Tibial artery (tissue), 4 donors: ENCODE measurements at regions not wholly inside any gene's neighbourhood (a gene's known extent, or its start where the extent isn't known, plus 50 kb on each side); places are given as distances from the start of the nearest gene placed in this dataset.

Experiments used
- DNase-seq, 2 donors: peaks; one replicate each; pipeline ENCODE4 v3.0.0-alpha.2; 2019
- H3K27ac ChIP-seq, 2 donors: fragments of 200-600 bp; sonication (generic) in 1 of 2; 1 replicate in 1 of 2; 2 replicates in 1 of 2; pipeline ENCODE4 v1.5.1; 2018 to 2019; ENCODE audit warnings: mild to moderate bottlenecking in 1 of 2
- H3K27me3 ChIP-seq, 2 donors: fragments of 200-600 bp; sonication (generic) in 1 of 2; one replicate each; pipeline versions ENCODE4 v1.5.1 to v1.6.0; 2016 to 2019
- H3K36me3 ChIP-seq, 3 donors: fragments of 200-600 bp; sonication (generic) in 2 of 3; one replicate each; pipeline ENCODE4 v1.5.1; 2016 to 2019; ENCODE audit warnings: mild to moderate bottlenecking in 2 of 3
- H3K4me1 ChIP-seq, 4 donors: fragments of 200-600 bp; sonication (generic) in 2 of 4; 1 replicate in 3 of 4; 2 replicates in 1 of 4; pipeline ENCODE4 v1.5.1; 2016 to 2019
- H3K4me3 ChIP-seq, 2 donors: fragments of 200-600 bp; sonication (generic) in 1 of 2; 1 replicate in 1 of 2; 2 replicates in 1 of 2; pipeline ENCODE4 v1.5.1; 2018 to 2019; ENCODE audit warnings: mild to moderate bottlenecking in 2 of 2
- H3K9me3 ChIP-seq, 3 donors: fragments of 200-600 bp; sonication (generic) in 1 of 3; one replicate each; pipeline ENCODE4 v1.5.1; 2016 to 2019
- intact Hi-C: fragments of 100-400 bp; cut with DNase I; formaldehyde crosslinking; loops from one replicate; pipeline ENCODE4 v1.15.0; 2023; ENCODE audit warnings: low total_unique reads
- TF ChIP-seq, protein P1 (sequence below), 2 experiments: fragments of 200-600 bp in 1 of 2; fragments of 450-650 bp in 1 of 2; IDR thresholded peaks; one replicate each; pipeline ENCODE4 v1.5.1; 2017 to 2019; ENCODE audit warnings: antibody characterized with exemption in 2 of 2, mild to moderate bottlenecking in 1 of 2, moderate library complexity in 1 of 2

- Histone ChIP-seq H3K27ac (no peak overlapping the region), H3K4me3 (no peak overlapping the region), H3K27me3 (peaks cover 0 to 2% of the 10 kb centered on the region in 2 donors), H3K4me1 (peaks cover 0 to 9% (median 4%) of the 10 kb centered on the region in 4 donors), H3K36me3 (no peaks in the 10 kb centered on the region), H3K9me3 (no peaks in the 10 kb centered on the region)
- TF ChIP-seq, protein P1, sequence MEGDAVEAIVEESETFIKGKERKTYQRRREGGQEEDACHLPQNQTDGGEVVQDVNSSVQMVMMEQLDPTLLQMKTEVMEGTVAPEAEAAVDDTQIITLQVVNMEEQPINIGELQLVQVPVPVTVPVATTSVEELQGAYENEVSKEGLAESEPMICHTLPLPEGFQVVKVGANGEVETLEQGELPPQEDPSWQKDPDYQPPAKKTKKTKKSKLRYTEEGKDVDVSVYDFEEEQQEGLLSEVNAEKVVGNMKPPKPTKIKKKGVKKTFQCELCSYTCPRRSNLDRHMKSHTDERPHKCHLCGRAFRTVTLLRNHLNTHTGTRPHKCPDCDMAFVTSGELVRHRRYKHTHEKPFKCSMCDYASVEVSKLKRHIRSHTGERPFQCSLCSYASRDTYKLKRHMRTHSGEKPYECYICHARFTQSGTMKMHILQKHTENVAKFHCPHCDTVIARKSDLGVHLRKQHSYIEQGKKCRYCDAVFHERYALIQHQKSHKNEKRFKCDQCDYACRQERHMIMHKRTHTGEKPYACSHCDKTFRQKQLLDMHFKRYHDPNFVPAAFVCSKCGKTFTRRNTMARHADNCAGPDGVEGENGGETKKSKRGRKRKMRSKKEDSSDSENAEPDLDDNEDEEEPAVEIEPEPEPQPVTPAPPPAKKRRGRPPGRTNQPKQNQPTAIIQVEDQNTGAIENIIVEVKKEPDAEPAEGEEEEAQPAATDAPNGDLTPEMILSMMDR (IDR thresholded peaks at IDR 0.05) = no peak
- intact Hi-C loops = no loop called here
- no peak for DNase-seq
Measured at GRCh38 chr3:23747841-23748240, 57.9 kb upstream of the UBE2E1 start.

DNA sequence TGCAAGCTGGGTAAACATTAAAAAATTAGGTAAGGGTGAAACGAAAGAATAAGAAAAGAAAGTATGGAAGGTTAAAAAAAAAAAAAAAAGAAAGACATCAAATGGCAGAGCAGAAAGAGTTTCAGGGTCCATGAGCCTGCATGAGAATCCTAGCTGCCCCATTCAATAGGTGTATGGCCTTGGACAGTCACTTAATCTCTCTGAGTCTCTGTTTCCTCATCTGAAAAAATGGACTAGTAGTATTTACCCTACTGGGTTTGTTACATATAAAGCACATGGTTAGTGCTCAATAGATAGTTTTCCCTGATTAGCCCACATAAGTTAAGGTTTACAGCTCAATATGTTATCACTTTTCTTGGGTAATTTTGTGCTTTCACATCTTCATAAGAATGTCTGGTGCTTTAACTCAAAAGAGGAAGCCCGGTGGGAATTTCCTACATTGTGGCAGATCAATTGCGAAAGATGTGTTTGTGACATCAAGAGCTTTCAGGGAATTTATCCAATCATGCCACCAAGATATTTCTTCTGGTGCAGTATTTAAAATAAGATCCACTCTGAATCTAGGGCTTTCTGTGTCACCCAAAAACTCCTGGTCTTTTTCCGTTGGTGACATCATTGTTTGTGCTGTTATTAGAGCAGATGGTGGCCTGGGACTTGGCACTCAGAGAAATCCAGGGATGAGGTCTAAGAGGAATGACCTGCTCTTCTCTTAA lies 57.2 kb upstream of the UBE2E1 start:
- Histone ChIP-seq H3K27me3 (no peaks in the 10 kb centered on the region), H3K27ac (no peak overlapping the region), H3K36me3 (no peaks in the 10 kb centered on the region), H3K4me3 (no peak overlapping the region), H3K9me3 (no peaks in the 10 kb centered on the region), H3K4me1 (peaks cover 0 to 7% (median 4%) of the 10 kb centered on the region in 4 donors)
- DNase-seq = peak in 1 of 2 donors; percentile 54
- intact Hi-C loops = no loop called here
- TF ChIP-seq, protein P1 (IDR thresholded peaks at IDR 0.05) = no peak

- Histone ChIP-seq H3K27ac (no peak overlapping the region), H3K36me3 (no peaks in the 10 kb centered on the region), H3K4me3 (no peak overlapping the region), H3K9me3 (no peaks in the 10 kb centered on the region), H3K4me1 (peaks cover 0 to 7% (median 4%) of the 10 kb centered on the region in 4 donors), H3K27me3 (no peaks in the 10 kb centered on the region)
- intact Hi-C loops = no loop called here
- TF ChIP-seq, protein P1 (IDR thresholded peaks at IDR 0.05) = no peak
- DNase-seq = no peak
Measured at GRCh38 chr3:23749609-23750008, 56.1 kb upstream of the UBE2E1 start.

DNA sequence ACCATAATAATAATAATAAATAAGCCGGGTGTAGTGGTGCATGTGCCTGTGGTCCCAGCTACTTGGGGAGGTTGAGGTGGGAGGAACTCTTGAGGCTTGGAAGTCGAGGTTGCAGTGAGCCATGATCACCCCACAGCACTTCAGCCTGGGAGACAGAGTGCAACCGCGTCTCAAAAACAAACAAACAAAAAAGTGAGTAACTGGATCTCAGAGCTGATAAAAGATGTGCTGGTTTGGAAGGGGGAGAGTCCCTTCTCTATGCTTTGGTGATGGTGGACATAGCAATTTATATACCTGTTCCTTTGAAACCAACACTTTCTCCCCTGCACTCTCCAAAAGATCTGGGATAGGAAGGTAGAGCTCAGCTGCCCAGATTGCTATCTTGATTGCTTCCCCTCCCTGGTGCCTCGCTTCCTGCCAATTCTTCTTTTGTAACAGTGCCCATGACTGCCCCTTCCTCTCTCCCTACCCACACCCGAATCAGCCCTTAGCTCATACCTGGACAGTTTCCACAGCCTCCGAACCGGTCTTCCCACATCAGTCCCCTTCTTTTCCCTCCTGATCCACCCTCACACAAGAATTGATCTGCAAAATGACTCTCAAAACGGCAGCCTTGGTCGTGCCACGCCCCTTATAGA lies 55.1 kb upstream of the UBE2E1 start:
- Histone ChIP-seq H3K27ac (no peak overlapping the region), H3K4me3 (no peak overlapping the region), H3K27me3 (no peaks in the 10 kb centered on the region), H3K4me1 (peaks cover 0 to 7% (median 4%) of the 10 kb centered on the region in 4 donors), H3K36me3 (no peaks in the 10 kb centered on the region), H3K9me3 (no peaks in the 10 kb centered on the region)
- intact Hi-C loops = no loop called here
- TF ChIP-seq, protein P1 (IDR thresholded peaks at IDR 0.05) = no peak
- DNase-seq = no peak

DNA sequence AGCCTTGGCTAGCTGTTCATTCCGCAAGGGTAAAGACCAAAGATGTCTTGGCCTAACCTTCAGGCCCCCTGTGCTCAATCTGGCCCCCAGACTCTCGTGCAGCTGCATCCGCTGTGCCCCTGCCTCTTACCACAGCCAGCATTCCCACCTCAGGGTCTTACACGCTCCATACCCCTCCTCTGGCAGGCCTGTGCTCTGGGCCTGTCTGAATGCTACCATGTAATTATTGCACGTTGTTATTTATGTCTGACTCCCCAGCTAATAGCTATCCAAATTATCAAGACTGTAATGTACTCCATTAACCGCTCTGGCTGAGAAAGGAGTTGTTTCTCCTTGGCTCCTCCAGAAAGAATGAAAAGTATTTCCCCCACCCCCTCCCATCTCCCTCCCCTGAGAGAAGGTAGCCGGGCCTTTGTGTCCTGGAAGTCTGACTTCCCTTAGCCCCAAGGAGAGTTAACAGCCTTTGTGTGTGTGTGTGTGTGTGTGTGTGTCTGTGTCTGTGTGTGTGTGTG lies 54.5 kb upstream of the UBE2E1 start:
- no peak overlapping the region for H3K27ac ChIP-seq
- TF ChIP-seq, protein P1 (IDR thresholded peaks at IDR 0.05) = no peak
- DNase-seq = no peak
- peaks cover 0 to 7% (median 4%) of the 10 kb centered on the region in 4 donors for H3K4me1 ChIP-seq
- no peak overlapping the region for H3K4me3 ChIP-seq
- no peaks in the 10 kb centered on the region for H3K36me3 ChIP-seq
- no peaks in the 10 kb centered on the region for H3K9me3 ChIP-seq
- intact Hi-C loops = no loop called here
- no peaks in the 10 kb centered on the region for H3K27me3 ChIP-seq
